ENCODE measurements at regions not wholly inside any gene's neighbourhood (a gene's known extent, or its start where the extent isn't known, plus 50 kb on each side); places are given as distances from the start of the nearest gene placed in this dataset.

GRCh38 chr5:160171666-160172065 is 52.4 kb upstream of the PWWP2A start (continued):
- TF ChIP-seq JUNB (IDR thresholded peaks at IDR 0.05; ENCODE audit: unreplicated experiment) (no peak), ZNF331 (CRISPR knock-in tag; IDR thresholded peaks at IDR 0.05; ENCODE audit: low read depth) (no peak), NANOG (IDR thresholded peaks at IDR 0.05; ENCODE audit: borderline replicate concordance) (no peak), STAT1 (IDR thresholded peaks at IDR 0.05; ENCODE audit: unreplicated experiment) (no peak), POLR2AphosphoS5 (IDR thresholded peaks at IDR 0.05; ENCODE audit: low read depth) (no peak), EZH2phosphoT487 (IDR thresholded peaks at IDR 0.05; ENCODE audit: unreplicated experiment) (no peak), REST (IDR thresholded peaks at IDR 0.05; ENCODE audit: unreplicated experiment) (no peak), EZH2 (IDR thresholded peaks at IDR 0.05; ENCODE audit: low read depth, unreplicated experiment) (no peak)

GRCh38 chr5:160169326-160169725 is 50.1 kb upstream of the PWWP2A start:
- H3K4me3 ChIP-seq: no peak overlapping the region
- ATAC-seq (no peak), DNase-seq (ENCODE audit: low spot score) (no peak)
- no peaks in the 10 kb centered on the region for H4K20me1 ChIP-seq (replicated peaks; ENCODE audit: insufficient read depth)
- H2AFZ ChIP-seq: no peak overlapping the region
- Mint-ChIP-seq H3K9me3 (no peaks in the 10 kb centered on the region), H3K4me3 (no peak overlapping the region), H3K27me3 (ENCODE audit: insufficient read depth, low read depth, poor library complexity) (peaks cover 12% of the 10 kb centered on the region), H3K4me1 (peaks cover 59% of the 10 kb centered on the region), H3K27ac (peak overlapping the region; percentile 80), H3K36me3 (ENCODE audit: low read depth) (no peaks in the 10 kb centered on the region)
- H3F3A ChIP-seq (replicated peaks; ENCODE audit: low read depth): peaks cover 10% of the 10 kb centered on the region; the same call in 1 of the 2 replicates
- no peak overlapping the region for H3K4me2 ChIP-seq
- peaks cover 21% of the 10 kb centered on the region for H3K4me1 ChIP-seq (ENCODE audit: insufficient read depth)
- H3K27me3 ChIP-seq (ENCODE audit: insufficient read depth): no peaks in the 10 kb centered on the region
- no peaks in the 10 kb centered on the region for H3K9me2 ChIP-seq (ENCODE audit: insufficient read depth)
- no peaks in the 10 kb centered on the region for H3K79me2 ChIP-seq (replicated peaks; ENCODE audit: insufficient read depth)
- H3K27ac ChIP-seq (ENCODE audit: low read depth): no peak overlapping the region
- no peaks in the 10 kb centered on the region for H3K36me3 ChIP-seq (ENCODE audit: insufficient read depth)
- no peak for TF ChIP-seq JUNB (IDR thresholded peaks at IDR 0.05; ENCODE audit: unreplicated experiment)
- TF ChIP-seq ZNF462 (CRISPR knock-in tag; IDR thresholded peaks at IDR 0.05): no peak
- no peak for TF ChIP-seq ZNF331 (CRISPR knock-in tag; IDR thresholded peaks at IDR 0.05; ENCODE audit: low read depth)
- no peak for TF ChIP-seq REST (IDR thresholded peaks at IDR 0.05; ENCODE audit: unreplicated experiment)
- no peak for TF ChIP-seq ETS1 (IDR thresholded peaks at IDR 0.05)
- TF ChIP-seq STAT1 (IDR thresholded peaks at IDR 0.05; ENCODE audit: unreplicated experiment): no peak
- TF ChIP-seq CREB1 (CRISPR knock-in tag; IDR thresholded peaks at IDR 0.05; ENCODE audit: low read depth): no peak
- TF ChIP-seq EZH2 (IDR thresholded peaks at IDR 0.05; ENCODE audit: low read depth, unreplicated experiment): no peak
